ENCODE measurements at regions not wholly inside any gene's neighbourhood (a gene's known extent, or its start where the extent isn't known, plus 50 kb on each side); places are given as distances from the start of the nearest gene placed in this dataset.
"Not testable (repeated sequence)": the region's sequence is repeated elsewhere in the genome, so short reads cannot be mapped to it uniquely, and the experiment has no call there.

DNA sequence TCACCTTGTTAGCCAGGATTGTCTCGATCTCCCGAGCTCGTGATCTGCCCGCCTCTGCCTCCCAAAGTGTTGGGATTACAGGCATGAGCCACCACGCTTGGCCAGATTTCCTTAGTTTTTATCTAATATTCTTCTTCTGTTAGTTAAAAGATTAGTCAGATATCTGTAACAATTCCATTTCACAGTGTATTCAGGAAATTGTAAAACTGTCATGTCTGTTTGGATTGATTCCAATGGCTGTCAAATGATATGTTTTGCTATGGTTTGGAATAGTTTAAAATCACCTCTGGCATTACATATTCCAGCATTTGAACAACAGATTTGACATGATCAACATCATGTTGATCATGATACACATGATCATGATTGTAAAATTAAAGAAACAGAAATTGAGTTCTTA is 193.6 kb upstream of the DAB2 start:
- TF ChIP-seq, protein P1, sequence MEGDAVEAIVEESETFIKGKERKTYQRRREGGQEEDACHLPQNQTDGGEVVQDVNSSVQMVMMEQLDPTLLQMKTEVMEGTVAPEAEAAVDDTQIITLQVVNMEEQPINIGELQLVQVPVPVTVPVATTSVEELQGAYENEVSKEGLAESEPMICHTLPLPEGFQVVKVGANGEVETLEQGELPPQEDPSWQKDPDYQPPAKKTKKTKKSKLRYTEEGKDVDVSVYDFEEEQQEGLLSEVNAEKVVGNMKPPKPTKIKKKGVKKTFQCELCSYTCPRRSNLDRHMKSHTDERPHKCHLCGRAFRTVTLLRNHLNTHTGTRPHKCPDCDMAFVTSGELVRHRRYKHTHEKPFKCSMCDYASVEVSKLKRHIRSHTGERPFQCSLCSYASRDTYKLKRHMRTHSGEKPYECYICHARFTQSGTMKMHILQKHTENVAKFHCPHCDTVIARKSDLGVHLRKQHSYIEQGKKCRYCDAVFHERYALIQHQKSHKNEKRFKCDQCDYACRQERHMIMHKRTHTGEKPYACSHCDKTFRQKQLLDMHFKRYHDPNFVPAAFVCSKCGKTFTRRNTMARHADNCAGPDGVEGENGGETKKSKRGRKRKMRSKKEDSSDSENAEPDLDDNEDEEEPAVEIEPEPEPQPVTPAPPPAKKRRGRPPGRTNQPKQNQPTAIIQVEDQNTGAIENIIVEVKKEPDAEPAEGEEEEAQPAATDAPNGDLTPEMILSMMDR (conservative IDR thresholded peaks at IDR 0.05; ENCODE audit: low read depth, low read length) = no peak
- DNase-seq (ENCODE audit: low read depth) = no peak
- no peak overlapping the region for H3K4me3 ChIP-seq (ENCODE audit: low read length)

DNA sequence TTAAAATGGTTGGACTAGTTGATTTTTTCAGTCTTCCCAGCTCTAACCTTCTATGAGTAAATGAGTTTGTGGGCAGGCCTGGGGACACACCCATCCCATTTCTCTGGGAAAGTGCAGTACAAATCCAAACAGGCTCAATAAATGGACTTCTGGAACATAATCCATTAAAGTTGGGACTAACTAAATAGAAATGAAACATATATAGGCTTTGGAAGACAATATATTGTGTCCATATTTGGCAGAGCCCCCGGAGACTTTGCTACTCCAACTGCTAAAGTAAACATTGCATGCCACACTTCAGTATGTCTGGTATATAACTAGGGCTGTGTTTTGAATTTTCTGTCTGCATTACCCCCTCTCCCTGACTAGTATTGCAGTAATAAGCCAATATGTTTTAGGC is 191.4 kb upstream of the DAB2 start:
- TF ChIP-seq, protein P1 (conservative IDR thresholded peaks at IDR 0.05; ENCODE audit: low read depth, low read length) = no peak
- H3K4me3 ChIP-seq (ENCODE audit: low read length) = no peak overlapping the region
- DNase-seq (ENCODE audit: low read depth) = no peak

DNA sequence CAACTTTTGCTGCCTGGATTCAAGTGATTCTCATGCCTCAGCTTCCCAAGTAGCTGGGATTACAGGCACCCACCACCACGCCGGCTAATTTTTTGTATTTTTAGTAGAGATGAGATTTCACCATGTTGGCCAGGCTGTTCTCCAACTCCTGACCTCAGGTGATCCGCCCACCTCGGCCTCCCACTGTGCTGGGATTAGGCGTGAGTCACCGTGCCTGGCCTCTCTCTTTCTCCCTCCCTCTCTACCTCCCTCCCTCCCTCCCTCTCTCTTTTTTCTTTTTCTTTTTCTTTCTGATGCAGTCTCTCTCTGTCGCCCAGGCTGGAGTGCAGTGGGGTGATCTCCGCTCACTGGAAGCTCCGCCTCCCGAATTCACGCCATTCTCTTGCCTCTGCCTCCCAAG is 186.3 kb upstream of the DAB2 start:
- not testable (repeated sequence) for H3K4me3 ChIP-seq (ENCODE audit: low read length); DNase-seq (ENCODE audit: low read depth)

DNA sequence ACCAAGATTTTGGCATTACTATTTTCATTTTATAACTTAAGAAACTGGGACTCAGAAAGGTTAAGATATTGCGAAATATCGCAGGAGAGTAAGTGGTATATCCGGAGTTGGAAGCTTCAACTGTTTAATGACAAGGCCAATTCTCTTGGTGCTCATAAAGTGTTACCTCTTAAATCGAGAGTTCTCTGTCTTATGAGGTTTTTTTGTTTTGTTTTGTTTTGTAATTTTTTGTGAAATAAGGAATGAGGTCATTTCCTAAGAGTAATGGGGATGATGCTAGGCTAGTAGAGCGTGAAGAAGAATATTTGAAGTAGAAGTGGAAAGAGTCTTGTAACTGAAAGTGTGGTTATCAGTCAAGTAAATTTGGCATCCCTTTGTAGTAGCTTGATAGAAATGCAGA is 183.2 kb upstream of the DAB2 start:
- H3K4me3 ChIP-seq (ENCODE audit: low read length) = no peak overlapping the region
- TF ChIP-seq, protein P1 (conservative IDR thresholded peaks at IDR 0.05; ENCODE audit: low read depth, low read length) = no peak
- DNase-seq (ENCODE audit: low read depth) = no peak

DNA sequence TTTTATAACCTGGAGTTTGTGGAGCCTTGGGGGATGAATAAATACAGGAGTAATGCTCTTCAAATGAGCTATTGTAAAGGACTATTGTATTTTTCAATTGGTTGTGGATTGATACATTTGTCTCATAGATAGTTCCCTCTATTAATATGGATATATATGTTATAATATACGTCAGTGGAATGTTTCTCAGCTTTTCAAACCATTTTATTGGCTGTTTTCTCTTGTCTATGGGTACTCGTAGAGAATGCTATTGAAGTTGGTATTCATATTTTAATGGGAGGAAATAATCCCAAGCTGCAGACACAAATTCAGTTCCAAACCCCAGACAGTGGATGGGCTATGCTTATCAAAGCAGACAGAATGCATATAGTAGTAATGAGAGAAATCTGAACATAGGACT is 181.8 kb upstream of the DAB2 start:
- TF ChIP-seq, protein P1 (conservative IDR thresholded peaks at IDR 0.05; ENCODE audit: low read depth, low read length) = no peak
- no peak overlapping the region for H3K4me3 ChIP-seq (ENCODE audit: low read length)
- no peak for DNase-seq (ENCODE audit: low read depth)

DNA sequence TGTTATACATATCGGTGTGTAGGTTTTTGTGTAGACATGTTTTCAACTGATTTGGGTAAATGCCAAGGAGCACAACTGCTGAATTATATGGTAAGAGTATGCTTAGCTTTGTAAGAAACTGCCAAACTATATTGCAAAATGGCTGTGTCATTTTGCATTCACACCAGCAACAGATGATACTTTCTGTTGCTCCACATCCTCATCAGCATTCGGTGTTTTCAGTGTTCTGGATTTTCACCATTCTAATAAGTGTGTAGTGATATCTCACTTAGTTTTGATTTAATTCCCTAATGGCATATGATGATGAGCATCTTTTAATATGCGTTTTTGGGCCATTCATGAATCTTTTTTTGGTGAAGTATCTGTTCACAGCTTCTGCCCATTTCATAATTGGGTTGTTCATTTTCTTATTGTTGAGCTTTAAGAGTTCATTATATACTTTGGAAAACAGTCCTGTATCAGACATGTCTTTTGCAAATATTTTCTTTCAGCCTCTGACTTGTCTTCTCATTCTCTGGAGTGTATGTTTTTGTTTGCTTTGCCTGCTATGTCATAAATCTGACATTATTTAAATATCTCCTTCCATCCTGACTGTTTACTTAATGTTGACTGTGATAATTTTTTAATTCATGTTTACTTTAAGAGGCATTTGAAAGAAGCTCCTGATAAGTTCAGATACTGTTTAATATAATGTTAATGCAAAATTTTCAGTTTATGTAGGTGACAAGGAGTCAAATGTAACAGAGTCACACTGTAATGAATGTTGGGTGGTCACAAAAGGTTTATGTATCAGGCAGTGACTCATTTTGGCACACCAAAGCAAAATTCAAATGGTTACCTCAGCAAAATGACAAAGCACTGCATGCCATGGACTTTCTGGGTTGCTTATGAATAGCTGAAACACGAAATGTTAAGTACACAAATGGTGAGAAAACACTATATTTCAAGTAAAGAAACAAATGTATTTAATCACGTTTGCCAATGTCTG is 181.1 kb upstream of the DAB2 start:
- no peak for DNase-seq (ENCODE audit: low read depth)
- H3K4me3 ChIP-seq (ENCODE audit: low read length) = no peak overlapping the region
- TF ChIP-seq, protein P1 (conservative IDR thresholded peaks at IDR 0.05; ENCODE audit: low read depth, low read length) = no peak

DNA sequence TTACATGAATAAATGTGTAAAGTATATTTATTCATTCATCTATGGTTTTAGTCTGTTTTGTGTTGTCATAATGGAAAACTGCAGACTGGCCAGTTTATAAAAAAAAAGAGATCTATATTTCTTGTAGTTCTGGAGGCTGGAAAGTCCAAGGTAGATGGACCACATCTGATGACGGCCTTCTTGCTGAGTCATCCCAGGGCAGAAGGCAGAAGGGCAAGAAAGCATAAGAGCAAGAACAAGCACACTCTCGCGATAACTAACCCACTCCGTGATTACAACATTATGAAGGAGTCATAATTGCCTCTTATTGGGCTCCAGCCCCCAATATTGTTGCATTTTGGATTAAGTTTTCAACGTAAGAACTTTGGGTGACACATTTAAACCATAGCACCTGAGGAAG is 180.4 kb upstream of the DAB2 start:
- H3K4me3 ChIP-seq (ENCODE audit: low read length) = no peak overlapping the region
- DNase-seq (ENCODE audit: low read depth) = no peak
- TF ChIP-seq, protein P1 (conservative IDR thresholded peaks at IDR 0.05; ENCODE audit: low read depth, low read length) = no peak

Data from retinal pigment epithelial cell (primary cell).